Uterus (tissue), 2 donors: ENCODE measurements at regions not wholly inside any gene's neighbourhood (a gene's known extent, or its start where the extent isn't known, plus 50 kb on each side); places are given as distances from the start of the nearest gene placed in this dataset.

ENCODE experiments used
- CTCF ChIP-seq, 4 experiments: fragments of 200-600 bp in 2 of 4; fragments of 450-650 bp in 2 of 4; sonication (generic) in 2 of 4; IDR thresholded peaks; one replicate each; pipeline ENCODE4 v1.5.1; 2016 to 2019; ENCODE audit warnings: antibody characterized with exemption in 4 of 4, mild to moderate bottlenecking in 2 of 4, moderate library complexity in 1 of 4
- POLR2A ChIP-seq, 2 donors: fragments of 450-650 bp; IDR thresholded peaks; one replicate each; pipeline ENCODE4 v1.6.1; 2016; ENCODE audit warnings: antibody characterized with exemption in 2 of 2, mild to moderate bottlenecking in 1 of 2, moderate library complexity in 1 of 2

GRCh38 chr10:4733150-4733842 lies 92.7 kb upstream of the AKR1E2 start:
- TF ChIP-seq POLR2A (IDR thresholded peaks at IDR 0.05) = no peak
- TF ChIP-seq CTCF (IDR thresholded peaks at IDR 0.05) = no peak
